K562 (cell line): ENCODE measurements at regions not wholly inside any gene's neighbourhood (a gene's known extent, or its start where the extent isn't known, plus 50 kb on each side); places are given as distances from the start of the nearest gene placed in this dataset.
A peak's percentile ranks its signal among the peaks of the same experiment; 100 is the strongest.
"Not testable (repeated sequence)": the region's sequence is repeated elsewhere in the genome, so short reads cannot be mapped to it uniquely, and the experiment has no call there.

Experiments used
- ATAC-seq: fragments of 200-7000 bp; cut with Tn5 transposase; 3 replicates; pipeline ENCODE4 v1.9.1; 2020; ENCODE audit warnings: moderate library complexity
- BruUV-seq: library from RNA; stranded (reverse); fragments of 400-500 nt; replicated peaks from 2 replicates; lab custom pipeline; 2021; lab: Mats Ljungman, UMichigan
- CTCF ChIA-PET: fragments of 300-600 bp; formaldehyde crosslinking; extraction: SDS; loops from one replicate; lab custom pipeline; 2021; ENCODE audit warnings: low intra/inter-chr PET ratio; lab: Yijun Ruan, JAX
- POLR2A ChIA-PET: fragments of 300-600, 350-650 bp; sonication (Branson Sonifier 250); formaldehyde crosslinking; extraction: SDS; loops from one replicate; lab custom pipeline; 2021; ENCODE audit warnings: antibody characterized with exemption, inconsistent platforms; lab: Yijun Ruan, JAX
- DNase-seq, 4 experiments: peaks; one replicate each; pipeline versions ENCODE4 v3.0.0 to v3.0.0-alpha.2; 2011 to 2018; ENCODE audit warnings: low spot score in 3 of 4, mixed read lengths in 3 of 4; ENCODE audit errors: extremely low read depth in 1 of 4
- FAIRE-seq: peaks from 2 replicates; lab custom pipeline; 2011; peaks lifted over from hg19 to GRCh38; lab: Jason Lieb, UNC
- H2AFZ ChIP-seq: 2 replicates; pipeline ENCODE4 v1.6.0; 2011; ENCODE audit warnings: low read depth, low read length, control low read depth, inconsistent platforms
- H3K27ac ChIP-seq: fragments of 200-600 bp; 3 replicates; pipeline ENCODE4 v1.8.0; 2011; ENCODE audit warnings: low read depth, mild to moderate bottlenecking, control low read depth, inconsistent platforms, low read length, moderate library complexity, mixed read lengths; ENCODE audit errors: extremely low read depth
- H3K27me3 ChIP-seq, 2 experiments: fragments of 300-600 bp in 1 of 2; 2 replicates in 1 of 2; 3 replicates in 1 of 2; pipeline versions ENCODE4 v1.6.0 to v1.8.0; 2011; ENCODE audit warnings: inconsistent platforms in 2 of 2, low read length in 2 of 2, mild to moderate bottlenecking in 1 of 2, mixed read lengths in 1 of 2, moderate library complexity in 1 of 2; ENCODE audit not compliant: control insufficient read depth in 2 of 2, insufficient read depth in 2 of 2
- H3K36me3 ChIP-seq: fragments of 300-600 bp; 3 replicates; pipeline ENCODE4 v1.8.0; 2011; ENCODE audit warnings: mild to moderate bottlenecking, low read length, inconsistent platforms; ENCODE audit not compliant: control insufficient read depth, insufficient read depth
- H3K4me1 ChIP-seq, 2 experiments: fragments of 200-600 bp in 1 of 2; replicated peaks in 1 of 2; 2 replicates in 1 of 2; 3 replicates in 1 of 2; pipeline versions ENCODE4 v1.5.1 to v1.8.0; 2011; ENCODE audit warnings: inconsistent platforms in 2 of 2, low read length in 2 of 2, mild to moderate bottlenecking in 1 of 2, mixed read lengths in 1 of 2, moderate library complexity in 1 of 2; ENCODE audit not compliant: control insufficient read depth in 2 of 2, insufficient read depth in 2 of 2
- H3K4me2 ChIP-seq: 2 replicates; pipeline ENCODE4 v1.6.1; 2011; ENCODE audit warnings: low read length, control low read depth, inconsistent platforms, mixed read lengths; ENCODE audit not compliant: insufficient read depth
- H3K4me3 ChIP-seq: fragments of 200-600 bp; sonication (generic), shearing (Covaris generic); 2 replicates; pipeline ENCODE4 v1.5.1; 2016; ENCODE audit warnings: control low read depth, inconsistent platforms
- H3K79me2 ChIP-seq: fragments of 200-600 bp; 3 replicates; pipeline ENCODE4 v1.8.0; 2011; ENCODE audit warnings: low read length, inconsistent platforms; ENCODE audit not compliant: control insufficient read depth, insufficient read depth
- H3K9ac ChIP-seq, 2 experiments: 2 replicates each; pipeline versions ENCODE4 v1.6.0 to v1.6.1; 2011; ENCODE audit warnings: low read depth in 2 of 2, low read length in 2 of 2, control low read depth in 1 of 2, inconsistent platforms in 1 of 2, mild to moderate bottlenecking in 1 of 2, mixed read lengths in 1 of 2; ENCODE audit not compliant: insufficient read depth in 1 of 2
- H3K9me1 ChIP-seq: one replicate; pipeline ENCODE4 v1.6.0; 2011; ENCODE audit warnings: inconsistent platforms, mild to moderate bottlenecking, low read length, moderate library complexity; ENCODE audit not compliant: control insufficient read depth, insufficient read depth
- H3K9me3 ChIP-seq: replicated peaks from 2 replicates; pipeline ENCODE4 v1.5.1; 2011; ENCODE audit warnings: low read depth, low read length, inconsistent platforms; ENCODE audit not compliant: control insufficient read depth, insufficient read depth
- H4K20me1 ChIP-seq: replicated peaks from 2 replicates; pipeline ENCODE4 v1.6.1; 2011; ENCODE audit warnings: low read length, inconsistent platforms, mixed read lengths; ENCODE audit not compliant: control insufficient read depth, insufficient read depth
- HDAC2 ChIP-seq: fragments of 450-650 bp; IDR thresholded peaks from 2 replicates; pipeline ENCODE4 v1.6.1; 2016; ENCODE audit warnings: mild to moderate bottlenecking
- RAD21 ChIP-seq, 2 experiments: fragments of 250-450 bp in 1 of 2; fragments of 450-650 bp in 1 of 2; sonication (Bioruptor Pico) in 1 of 2; formaldehyde crosslinking in 1 of 2; IDR thresholded peaks in 1 of 2; conservative IDR thresholded peaks in 1 of 2; 2 replicates each; pipeline versions ENCODE4 v1.4.0 to v1.8.0; 2020 to 2022; ENCODE audit warnings: mild to moderate bottlenecking in 2 of 2, moderate library complexity in 1 of 2
- SIRT6 ChIP-seq: IDR thresholded peaks from one replicate; pipeline ENCODE4 v1.6.1; 2012; ENCODE audit warnings: low read depth, mild to moderate bottlenecking, control low read depth, inconsistent platforms, low read length, moderate library complexity
- ZNF121 ChIP-seq: sonication (generic); formaldehyde crosslinking; conservative IDR thresholded peaks from 2 replicates; pipeline ENCODE4 v1.8.0; 2022; ENCODE audit warnings: missing genetic modification reagents
- WGBS: fragments of 100-300 bp; shearing (Covaris generic); methylation state at CpG from one replicate; pipeline ENCODE4 v1.1.6; 2016; ENCODE audit warnings: low coverage, mixed read lengths; ENCODE audit not compliant: insufficient coverage; ENCODE audit errors: missing lambda C conversion rate; 5-methylcytosine and 5-hydroxymethylcytosine counted together
- in situ Hi-C: fragments of 300-500 bp; cut with MboI; formaldehyde crosslinking; loops from 4 replicates; pipeline ENCODE4 v1.15.0; 2018; ENCODE audit warnings: inconsistent platforms, mixed read lengths
- intact Hi-C: fragments of 100-400 bp; cut with micrococcal nuclease; formaldehyde crosslinking; loops from 2 replicates; pipeline ENCODE4 v1.14.2; 2022
- TF ChIP-seq, protein P1 (sequence below): fragments of 450-650 bp; IDR thresholded peaks from one replicate; pipeline ENCODE4 v1.6.1; 2018; ENCODE audit warnings: mild to moderate bottlenecking, moderate library complexity; ENCODE audit not compliant: partially characterized antibody

DNA sequence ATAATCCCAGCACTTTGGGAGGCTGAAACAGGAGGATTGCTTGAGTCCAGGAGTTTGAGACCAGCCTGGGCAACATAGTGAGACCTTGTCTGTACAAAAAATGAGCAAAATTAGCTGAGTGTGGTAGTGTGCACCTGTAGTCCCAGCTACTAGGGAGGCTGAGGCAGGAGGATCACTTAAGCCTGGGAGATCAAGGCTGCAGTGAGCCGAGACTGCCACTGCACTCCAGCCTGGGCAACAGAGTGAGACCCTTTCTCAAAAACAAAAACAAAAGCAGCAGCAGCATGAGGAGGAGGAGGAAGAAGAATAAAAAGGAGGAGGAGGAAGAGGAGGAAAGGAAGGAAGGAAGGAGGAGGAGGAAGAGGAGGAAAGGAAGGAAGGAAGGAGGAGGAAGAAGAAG, 116.5 kb upstream of the TDRD3 start:
- H3K4me1 ChIP-seq, in situ Hi-C loops, H3K36me3 ChIP-seq: not testable (repeated sequence)

DNA sequence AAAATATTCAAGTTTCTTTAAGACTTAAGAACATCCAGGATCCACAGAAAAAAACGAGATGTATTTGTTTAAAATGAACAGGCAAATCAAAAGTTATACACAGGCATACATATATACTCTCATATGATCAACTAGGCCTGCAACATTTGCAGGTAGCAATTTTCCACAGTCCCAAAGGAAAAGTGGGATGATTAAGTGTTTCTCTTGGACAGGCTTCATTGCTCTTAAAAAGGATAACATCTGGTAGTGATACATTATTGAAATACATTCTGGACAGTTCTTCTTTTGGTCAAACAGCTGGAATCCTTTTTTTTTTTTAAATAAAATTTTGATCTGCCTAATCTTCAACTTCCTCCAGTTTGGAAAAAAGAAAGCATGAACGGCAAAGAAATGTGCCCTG, 114.8 kb upstream of the TDRD3 start:
- ATAC-seq (no peak), DNase-seq (no peak), FAIRE-seq (no peak)
- peaks cover 0 to 9% of the 10 kb centered on the region in 2 experiments; a peak in 1 of 5 replicates for H3K27me3 ChIP-seq
- WGBS, result 5% methylated on average over 2 of the region's 2 CpGs
- ChIA-PET CTCF (no interaction called here), POLR2A (no interaction called here)
- H3K4me1 ChIP-seq, result no peaks in the 10 kb centered on the region; a peak in 1 of 5 replicates
- intact Hi-C loops, result no loop called here
- H3K4me2 ChIP-seq, result no peak overlapping the region
- no peaks in the 10 kb centered on the region for H4K20me1 ChIP-seq
- H2AFZ ChIP-seq, result no peak overlapping the region
- H3K9me3 ChIP-seq, result no peaks in the 10 kb centered on the region
- in situ Hi-C loops, result no loop called here
- no peaks in the 10 kb centered on the region for H3K79me2 ChIP-seq
- no peaks in the 10 kb centered on the region for H3K36me3 ChIP-seq
- BruUV-seq, result no TSS peak
- H3K27ac ChIP-seq, result no peak overlapping the region
- no peak overlapping the region for H3K9ac ChIP-seq
- TF ChIP-seq, protein P1, sequence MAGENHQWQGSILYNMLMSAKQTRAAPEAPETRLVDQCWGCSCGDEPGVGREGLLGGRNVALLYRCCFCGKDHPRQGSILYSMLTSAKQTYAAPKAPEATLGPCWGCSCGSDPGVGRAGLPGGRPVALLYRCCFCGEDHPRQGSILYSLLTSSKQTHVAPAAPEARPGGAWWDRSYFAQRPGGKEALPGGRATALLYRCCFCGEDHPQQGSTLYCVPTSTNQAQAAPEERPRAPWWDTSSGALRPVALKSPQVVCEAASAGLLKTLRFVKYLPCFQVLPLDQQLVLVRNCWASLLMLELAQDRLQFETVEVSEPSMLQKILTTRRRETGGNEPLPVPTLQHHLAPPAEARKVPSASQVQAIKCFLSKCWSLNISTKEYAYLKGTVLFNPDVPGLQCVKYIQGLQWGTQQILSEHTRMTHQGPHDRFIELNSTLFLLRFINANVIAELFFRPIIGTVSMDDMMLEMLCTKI, result no peak
- TF ChIP-seq HDAC2 (no peak), RAD21 (CRISPR knock-in tag; conservative IDR thresholded peaks at IDR 0.05 in 1 of 2, IDR thresholded peaks at IDR 0.05 in 1 of 2) (no peak), SIRT6 (no peak)
- TF ChIP-seq, all 486 proteins: peak for 0
- Histone ChIP-seq H3K4me3 (no peak overlapping the region), H3K9me1 (no peaks in the 10 kb centered on the region)

More for the DNA sequence above, 116.5 kb upstream of the TDRD3 start:
- POLR2A ChIA-PET, H3K27me3 ChIP-seq, H3K79me2 ChIP-seq, DNase-seq, H4K20me1 ChIP-seq, FAIRE-seq, H3K27ac ChIP-seq, H3K9me1 ChIP-seq, ATAC-seq, H2AFZ ChIP-seq, H3K9me3 ChIP-seq, H3K9ac ChIP-seq, CTCF ChIA-PET, H3K4me3 ChIP-seq, intact Hi-C loops, BruUV-seq, H3K4me2 ChIP-seq: not testable (repeated sequence)
- 0% methylated on average over 1 of the region's 1 CpG for WGBS
- TF ChIP-seq ZNF121 (CRISPR knock-in tag), result peak; percentile 61
